ENCODE measurements at regions not wholly inside any gene's neighbourhood (a gene's known extent, or its start where the extent isn't known, plus 50 kb on each side); places are given as distances from the start of the nearest gene placed in this dataset.

- no peak for TF ChIP-seq CTCF (IDR thresholded peaks at IDR 0.05)
- TF ChIP-seq EZH2 (IDR thresholded peaks at IDR 0.05; ENCODE audit: borderline replicate concordance, insufficient read depth, low read depth, low read length, poor library complexity, severe bottlenecking) = no peak
Observed at GRCh38 chr22:48615171-48616008, 1212.3 kb downstream of the BRD1 start.
